ENCODE measurements at regions not wholly inside any gene's neighbourhood (a gene's known extent, or its start where the extent isn't known, plus 50 kb on each side); places are given as distances from the start of the nearest gene placed in this dataset.

- DNase-seq, result peak; percentile 50
Observed at GRCh38 chr7:33757050-33757449, 148.3 kb upstream of the BMPER start.

GRCh38 chr7:33757563-33758165 is 147.7 kb upstream of the BMPER start:
- DNase-seq, result peak; percentile 50

- DNase-seq, result no peak
Observed at GRCh38 chr7:33760146-33760545, 145.2 kb upstream of the BMPER start.

GRCh38 chr7:33760834-33761233 is 144.5 kb upstream of the BMPER start:
- no peak for DNase-seq

GRCh38 chr7:33761449-33762080 is 143.8 kb upstream of the BMPER start:
- DNase-seq, result peak; percentile 81

GRCh38 chr7:33762151-33762910 is 143.0 kb upstream of the BMPER start:
- DNase-seq, result no peak

- DNase-seq, result no peak
Observed at GRCh38 chr7:33762911-33763306, 142.4 kb upstream of the BMPER start.

GRCh38 chr7:33764752-33765451 is 140.4 kb upstream of the BMPER start:
- DNase-seq, result peak; percentile 79

GRCh38 chr7:33766405-33766804 is 138.9 kb upstream of the BMPER start:
- no peak for DNase-seq

- DNase-seq, result no peak
Observed at GRCh38 chr7:33769930-33770329, 135.4 kb upstream of the BMPER start.

- DNase-seq, result peak; percentile 39
Observed at GRCh38 chr7:33770576-33770975, 134.8 kb upstream of the BMPER start.

GRCh38 chr7:33771422-33771821 is 133.9 kb upstream of the BMPER start:
- DNase-seq, result no peak

- peak; percentile 77 for DNase-seq
Observed at GRCh38 chr7:33773053-33773452, 132.3 kb upstream of the BMPER start.

GRCh38 chr7:33774762-33775523 is 130.4 kb upstream of the BMPER start:
- peak; percentile 73 for DNase-seq

- no peak for DNase-seq
Observed at GRCh38 chr7:33775790-33776189, 129.5 kb upstream of the BMPER start.

- DNase-seq, result no peak
Observed at GRCh38 chr7:33776788-33777187, 128.6 kb upstream of the BMPER start.

GRCh38 chr7:33778195-33778594 is 127.1 kb upstream of the BMPER start:
- no peak for DNase-seq

GRCh38 chr7:33779216-33779615 is 126.1 kb upstream of the BMPER start:
- no peak for DNase-seq

- DNase-seq, result no peak
Observed at GRCh38 chr7:33781167-33781566, 124.2 kb upstream of the BMPER start.

GRCh38 chr7:33781796-33782195 is 123.5 kb upstream of the BMPER start:
- DNase-seq, result peak; percentile 78

GRCh38 chr7:33784000-33784399 is 121.3 kb upstream of the BMPER start:
- DNase-seq, result no peak

- no peak for DNase-seq
Observed at GRCh38 chr7:33788531-33788930, 116.8 kb upstream of the BMPER start.

Measured in fibroblast of skin of back (primary cell).